Sigmoid colon (tissue), 6 donors: ENCODE measurements at regions not wholly inside any gene's neighbourhood (a gene's known extent, or its start where the extent isn't known, plus 50 kb on each side); places are given as distances from the start of the nearest gene placed in this dataset.

Experiments used
- DNase-seq: peaks from one replicate; pipeline ENCODE4 v3.0.0-alpha.2; 2019
- H3K27ac ChIP-seq, 4 donors: fragments of 200-600 bp; sonication (generic); one replicate each; pipeline ENCODE4 v1.5.1; 2016 to 2019; ENCODE audit warnings: mild to moderate bottlenecking in 1 of 4
- H3K27me3 ChIP-seq, 3 donors: fragments of 200-600 bp; sonication (generic); one replicate each; pipeline ENCODE4 v1.5.1; 2019; ENCODE audit warnings: mild to moderate bottlenecking in 1 of 3
- H3K36me3 ChIP-seq, 4 donors: fragments of 200-600 bp; sonication (generic); one replicate each; pipeline ENCODE4 v1.5.1; 2016 to 2019
- H3K4me1 ChIP-seq, 4 donors: fragments of 200-600 bp; sonication (generic); one replicate each; pipeline ENCODE4 v1.5.1; 2017 to 2019
- H3K4me3 ChIP-seq, 4 donors: fragments of 200-600 bp; sonication (generic); one replicate each; pipeline ENCODE4 v1.5.1; 2017 to 2019; ENCODE audit warnings: mild to moderate bottlenecking in 2 of 4, moderate library complexity in 1 of 4
- H3K9me3 ChIP-seq, 4 donors: fragments of 200-600 bp in 3 of 4; sonication (generic) in 3 of 4; one replicate each; pipeline versions ENCODE4 v1.5.1 to v1.6.1; 2013 to 2019
- EP300 ChIP-seq, 4 donors: sonication (generic); formaldehyde crosslinking; IDR thresholded peaks; one replicate each; pipeline ENCODE4 v1.6.1; 2017; ENCODE audit warnings: antibody characterized with exemption in 4 of 4
- POLR2A ChIP-seq, 2 donors: fragments of 450-650 bp; IDR thresholded peaks; one replicate each; pipeline ENCODE4 v1.6.1; 2016; ENCODE audit warnings: antibody characterized with exemption in 2 of 2, mild to moderate bottlenecking in 2 of 2, moderate library complexity in 2 of 2
- POLR2AphosphoS5 ChIP-seq, 4 donors: sonication (generic); formaldehyde crosslinking; IDR thresholded peaks; one replicate each; pipeline ENCODE4 v1.6.1; 2017; ENCODE audit warnings: antibody characterized with exemption in 4 of 4
- WGBS, 2 donors: extraction: QIAGEN DNeasy Blood & Tissue Kit; methylation state at CpG; one replicate each; pipeline ENCODE4 v1.1.7; 2013; 5-methylcytosine and 5-hydroxymethylcytosine counted together
- intact Hi-C: fragments of 100-400 bp; cut with DNase I; formaldehyde crosslinking; loops from one replicate; pipeline ENCODE4 v1.15.1; 2023
- TF ChIP-seq, protein P1 (sequence below), 4 experiments: fragments of 450-650 bp in 3 of 4; fragments of 200-600 bp in 1 of 4; IDR thresholded peaks; one replicate each; pipeline ENCODE4 v1.5.1; 2016 to 2019; ENCODE audit warnings: antibody characterized with exemption in 4 of 4, mild to moderate bottlenecking in 3 of 4, moderate library complexity in 2 of 4
- donor health status: healthy with polysubstance abuse.
- donor health status: healthy.

- no peaks in the 10 kb centered on the region for H3K9me3 ChIP-seq
- no peak overlapping the region for H3K4me3 ChIP-seq
- TF ChIP-seq, protein P1, sequence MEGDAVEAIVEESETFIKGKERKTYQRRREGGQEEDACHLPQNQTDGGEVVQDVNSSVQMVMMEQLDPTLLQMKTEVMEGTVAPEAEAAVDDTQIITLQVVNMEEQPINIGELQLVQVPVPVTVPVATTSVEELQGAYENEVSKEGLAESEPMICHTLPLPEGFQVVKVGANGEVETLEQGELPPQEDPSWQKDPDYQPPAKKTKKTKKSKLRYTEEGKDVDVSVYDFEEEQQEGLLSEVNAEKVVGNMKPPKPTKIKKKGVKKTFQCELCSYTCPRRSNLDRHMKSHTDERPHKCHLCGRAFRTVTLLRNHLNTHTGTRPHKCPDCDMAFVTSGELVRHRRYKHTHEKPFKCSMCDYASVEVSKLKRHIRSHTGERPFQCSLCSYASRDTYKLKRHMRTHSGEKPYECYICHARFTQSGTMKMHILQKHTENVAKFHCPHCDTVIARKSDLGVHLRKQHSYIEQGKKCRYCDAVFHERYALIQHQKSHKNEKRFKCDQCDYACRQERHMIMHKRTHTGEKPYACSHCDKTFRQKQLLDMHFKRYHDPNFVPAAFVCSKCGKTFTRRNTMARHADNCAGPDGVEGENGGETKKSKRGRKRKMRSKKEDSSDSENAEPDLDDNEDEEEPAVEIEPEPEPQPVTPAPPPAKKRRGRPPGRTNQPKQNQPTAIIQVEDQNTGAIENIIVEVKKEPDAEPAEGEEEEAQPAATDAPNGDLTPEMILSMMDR (IDR thresholded peaks at IDR 0.05) = no peak
- TF ChIP-seq POLR2AphosphoS5 (IDR thresholded peaks at IDR 0.05) (no peak), POLR2A (IDR thresholded peaks at IDR 0.05) (no peak), EP300 (IDR thresholded peaks at IDR 0.05) (no peak)
- H3K27ac ChIP-seq = no peak overlapping the region
- no peaks in the 10 kb centered on the region for H3K36me3 ChIP-seq
- H3K4me1 ChIP-seq = no peaks in the 10 kb centered on the region
- 74 to 87% methylated on average over 3 of the region's 3 CpGs for WGBS, 2 donors
- no peaks in the 10 kb centered on the region for H3K27me3 ChIP-seq
- intact Hi-C loops = no loop called here
- no peak for DNase-seq
These were observed 208.9 kb upstream of the TMTC4 start for GRCh38 chr13:100883453-100883852.

DNA sequence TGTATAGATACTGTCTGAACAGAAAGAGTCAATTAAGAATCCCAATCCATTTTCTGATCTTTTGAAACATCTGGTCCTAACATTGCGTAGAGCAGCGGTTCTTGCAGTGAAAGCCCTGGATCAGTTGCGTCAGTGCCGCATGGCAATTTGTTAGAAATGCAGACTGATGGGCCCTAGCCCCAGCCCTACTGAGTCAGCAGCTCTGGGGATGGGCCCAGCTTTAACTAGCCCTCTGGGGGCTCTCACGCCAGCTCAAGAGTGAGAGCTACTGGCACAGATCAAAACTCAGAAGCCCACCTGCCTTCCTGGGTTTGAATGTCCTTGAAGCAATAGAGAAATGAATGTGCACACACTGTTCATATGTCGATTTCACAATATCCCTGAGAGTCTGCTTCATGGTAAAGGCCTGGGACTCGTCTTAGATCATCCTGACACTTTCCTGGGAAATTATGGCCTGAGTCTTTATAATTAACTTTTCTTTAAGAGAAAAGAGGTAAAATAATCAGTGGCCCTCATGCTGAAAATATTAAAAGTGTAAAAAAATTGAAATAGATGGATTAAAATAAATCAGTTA, 206.8 kb upstream of the TMTC4 start:
- no peak overlapping the region for H3K4me3 ChIP-seq
- TF ChIP-seq, protein P1 (IDR thresholded peaks at IDR 0.05) = no peak
- TF ChIP-seq POLR2AphosphoS5 (IDR thresholded peaks at IDR 0.05) = no peak
- TF ChIP-seq EP300 (IDR thresholded peaks at IDR 0.05) = no peak
- TF ChIP-seq POLR2A (IDR thresholded peaks at IDR 0.05) = no peak
- H3K4me1 ChIP-seq = no peaks in the 10 kb centered on the region
- intact Hi-C loops = no loop called here
- no peak for DNase-seq
- 79 to 82% methylated on average over 7 of the region's 7 CpGs for WGBS, 2 donors
- H3K9me3 ChIP-seq = no peaks in the 10 kb centered on the region
- H3K27ac ChIP-seq = no peak overlapping the region
- no peaks in the 10 kb centered on the region for H3K27me3 ChIP-seq
- H3K36me3 ChIP-seq = no peaks in the 10 kb centered on the region

GRCh38 chr13:100880166-100880565, 205.6 kb upstream of the TMTC4 start:
- no peak overlapping the region for H3K4me3 ChIP-seq
- intact Hi-C loops = no loop called here
- H3K27me3 ChIP-seq = no peaks in the 10 kb centered on the region
- H3K4me1 ChIP-seq = no peaks in the 10 kb centered on the region
- H3K9me3 ChIP-seq = peaks cover 0 to 2% (median 0%) of the 10 kb centered on the region in 4 donors
- DNase-seq = no peak
- 60 to 67% methylated on average over 3 of the region's 3 CpGs for WGBS, 2 donors
- no peak for TF ChIP-seq EP300 (IDR thresholded peaks at IDR 0.05)
- no peak for TF ChIP-seq POLR2AphosphoS5 (IDR thresholded peaks at IDR 0.05)
- TF ChIP-seq, protein P1 (IDR thresholded peaks at IDR 0.05) = no peak
- TF ChIP-seq POLR2A (IDR thresholded peaks at IDR 0.05) = no peak
- no peak overlapping the region for H3K27ac ChIP-seq
- H3K36me3 ChIP-seq = no peaks in the 10 kb centered on the region

DNA sequence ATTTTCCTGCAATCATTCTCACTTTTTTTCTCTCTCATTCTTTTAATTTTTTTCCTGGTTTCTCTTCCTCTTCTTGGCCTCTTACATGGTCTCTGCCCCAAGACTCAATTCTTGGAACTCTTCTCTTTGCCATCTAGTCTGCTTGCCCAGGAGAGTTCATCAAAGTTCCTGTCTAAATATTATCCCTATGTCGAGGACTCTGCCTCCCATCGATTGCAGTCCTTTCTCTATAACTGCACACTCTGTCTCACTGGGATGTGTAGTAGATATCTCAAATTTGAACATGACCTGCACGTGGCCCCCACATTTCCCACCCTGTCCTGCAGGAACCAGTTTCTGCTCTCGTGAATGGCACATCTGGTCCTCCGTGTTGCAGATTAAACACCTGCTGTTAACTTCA, 204.7 kb upstream of the TMTC4 start:
- intact Hi-C loops = no loop called here
- Histone ChIP-seq H3K9me3 (peaks cover 0 to 2% (median 0%) of the 10 kb centered on the region in 4 donors), H3K4me3 (no peak overlapping the region), H3K4me1 (no peaks in the 10 kb centered on the region), H3K27ac (no peak overlapping the region), H3K27me3 (no peaks in the 10 kb centered on the region), H3K36me3 (no peaks in the 10 kb centered on the region)
- no peak for DNase-seq
- TF ChIP-seq POLR2A (IDR thresholded peaks at IDR 0.05) (no peak), POLR2AphosphoS5 (IDR thresholded peaks at IDR 0.05) (no peak), EP300 (IDR thresholded peaks at IDR 0.05) (no peak)
- TF ChIP-seq, protein P1 (IDR thresholded peaks at IDR 0.05) = no peak
- 73 to 86% methylated on average over 5 of the region's 5 CpGs for WGBS, 2 donors

DNA sequence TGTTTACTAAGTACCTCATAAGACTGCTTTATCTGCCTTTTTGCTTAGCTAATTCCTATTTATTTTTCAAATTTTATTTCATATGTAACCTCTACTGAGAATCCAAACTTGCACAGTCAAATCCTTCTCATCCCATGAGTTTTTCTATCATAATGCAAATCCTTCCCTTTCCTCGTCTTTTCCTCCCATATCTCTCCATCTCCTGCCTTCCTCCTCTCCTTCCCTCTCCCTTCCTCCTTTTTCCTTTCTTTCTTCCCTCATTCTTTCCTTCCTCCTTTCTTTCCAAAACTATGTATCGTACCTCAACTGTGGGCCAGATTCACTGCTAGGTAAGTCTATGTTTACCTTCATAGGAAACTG, 201.4 kb upstream of the TMTC4 start:
- WGBS, 2 donors = 76 to 87% methylated on average over 2 of the region's 2 CpGs
- intact Hi-C loops = no loop called here
- Histone ChIP-seq H3K27me3 (no peaks in the 10 kb centered on the region), H3K36me3 (no peaks in the 10 kb centered on the region), H3K27ac (no peak overlapping the region), H3K4me3 (no peak overlapping the region), H3K4me1 (no peaks in the 10 kb centered on the region), H3K9me3 (peaks cover 0 to 2% (median 0%) of the 10 kb centered on the region in 4 donors)
- TF ChIP-seq POLR2A (IDR thresholded peaks at IDR 0.05) = no peak
- TF ChIP-seq POLR2AphosphoS5 (IDR thresholded peaks at IDR 0.05) = no peak
- TF ChIP-seq EP300 (IDR thresholded peaks at IDR 0.05) = no peak
- TF ChIP-seq, protein P1 (IDR thresholded peaks at IDR 0.05) = no peak
- no peak for DNase-seq
